Activated CD4-positive, alpha-beta memory T cell treated with anti-CD3 and anti-CD28 coated beads, Interleukin-2, amount 10 ng/mL, durations not matched to agents 7 days and 5 days (primary cell): ENCODE measurements at regions not wholly inside any gene's neighbourhood (a gene's known extent, or its start where the extent isn't known, plus 50 kb on each side); places are given as distances from the start of the nearest gene placed in this dataset.

Source experiments
- CTCF ChIA-PET: fragments of 350-600 bp; sonication (Branson Sonifier 250); formaldehyde crosslinking; loops from one replicate; lab custom pipeline; 2021; ENCODE audit warnings: antibody characterized with exemption, inconsistent platforms; lab: Charles Lee
- POLR2A ChIA-PET: fragments of 350-600 bp; sonication (Branson Sonifier 250); formaldehyde crosslinking; loops from one replicate; lab custom pipeline; 2021; ENCODE audit warnings: antibody characterized with exemption; lab: Charles Lee
- DNase-seq: peaks from one replicate; pipeline ENCODE4 v3.0.0-alpha.2; 2020
- H3K27ac Mint-ChIP-seq: one replicate; pipeline ENCODE4 v1.8.0; 2021; ENCODE audit warnings: mild to moderate bottlenecking, mixed read lengths
- H3K27me3 Mint-ChIP-seq: one replicate; pipeline ENCODE4 v1.8.0; 2021; ENCODE audit warnings: mixed read lengths
- H3K36me3 Mint-ChIP-seq: one replicate; pipeline ENCODE4 v1.8.0; 2021; ENCODE audit warnings: low read depth, mixed read lengths
- H3K4me1 Mint-ChIP-seq: one replicate; pipeline ENCODE4 v1.8.0; 2021; ENCODE audit warnings: mixed read lengths
- H3K4me3 Mint-ChIP-seq: one replicate; pipeline ENCODE4 v1.8.0; 2021; ENCODE audit warnings: mild to moderate bottlenecking, mixed read lengths
- H3K9me3 Mint-ChIP-seq: one replicate; pipeline ENCODE4 v1.8.0; 2021; ENCODE audit warnings: mixed read lengths

GRCh38 chr9:81474792-81475191, 214.6 kb downstream of the TLE1 start:
- CTCF ChIA-PET = no interaction called here
- POLR2A ChIA-PET = no interaction called here
- Mint-ChIP-seq H3K4me3 (no peak overlapping the region), H3K27ac (no peak overlapping the region), H3K4me1 (no peaks in the 10 kb centered on the region), H3K9me3 (no peaks in the 10 kb centered on the region), H3K36me3 (no peaks in the 10 kb centered on the region), H3K27me3 (no peaks in the 10 kb centered on the region)
- no peak for DNase-seq

- ChIA-PET POLR2A (no interaction called here), CTCF (no interaction called here)
- Mint-ChIP-seq H3K36me3 (no peaks in the 10 kb centered on the region), H3K27ac (no peak overlapping the region), H3K9me3 (no peaks in the 10 kb centered on the region), H3K4me3 (no peak overlapping the region), H3K4me1 (no peaks in the 10 kb centered on the region), H3K27me3 (no peaks in the 10 kb centered on the region)
- no peak for DNase-seq
Measured at GRCh38 chr9:81474125-81474524, 215.2 kb downstream of the TLE1 start.

GRCh38 chr9:81473708-81474107, 215.6 kb downstream of the TLE1 start:
- no peaks in the 10 kb centered on the region for H3K27me3 Mint-ChIP-seq
- H3K4me1 Mint-ChIP-seq = no peaks in the 10 kb centered on the region
- no peak overlapping the region for H3K27ac Mint-ChIP-seq
- CTCF ChIA-PET = no interaction called here
- H3K36me3 Mint-ChIP-seq = no peaks in the 10 kb centered on the region
- no peak for DNase-seq
- POLR2A ChIA-PET = no interaction called here
- no peaks in the 10 kb centered on the region for H3K9me3 Mint-ChIP-seq
- no peak overlapping the region for H3K4me3 Mint-ChIP-seq

GRCh38 chr9:81473206-81473605, 216.1 kb downstream of the TLE1 start:
- CTCF ChIA-PET = no interaction called here
- Mint-ChIP-seq H3K27me3 (no peaks in the 10 kb centered on the region), H3K36me3 (no peaks in the 10 kb centered on the region), H3K27ac (no peak overlapping the region), H3K4me3 (no peak overlapping the region), H3K4me1 (no peaks in the 10 kb centered on the region), H3K9me3 (no peaks in the 10 kb centered on the region)
- POLR2A ChIA-PET = no interaction called here
- DNase-seq = no peak

- CTCF ChIA-PET = no interaction called here
Measured at GRCh38 chr9:81472701-81473100, 216.6 kb downstream of the TLE1 start.

GRCh38 chr9:81470864-81471263, 218.5 kb downstream of the TLE1 start:
- Mint-ChIP-seq H3K27ac (no peak overlapping the region), H3K36me3 (no peaks in the 10 kb centered on the region), H3K27me3 (no peaks in the 10 kb centered on the region), H3K4me3 (no peak overlapping the region), H3K9me3 (no peaks in the 10 kb centered on the region), H3K4me1 (no peaks in the 10 kb centered on the region)
- POLR2A ChIA-PET = no interaction called here
- CTCF ChIA-PET = no interaction called here
- DNase-seq = no peak

More at GRCh38 chr9:81472701-81473100, 216.6 kb downstream of the TLE1 start:
- Mint-ChIP-seq H3K9me3 (no peaks in the 10 kb centered on the region), H3K4me1 (no peaks in the 10 kb centered on the region), H3K27ac (no peak overlapping the region), H3K4me3 (no peak overlapping the region), H3K36me3 (no peaks in the 10 kb centered on the region), H3K27me3 (no peaks in the 10 kb centered on the region)
- POLR2A ChIA-PET = no interaction called here
- no peak for DNase-seq

- Mint-ChIP-seq H3K4me3 (no peak overlapping the region), H3K27ac (no peak overlapping the region), H3K9me3 (no peaks in the 10 kb centered on the region), H3K36me3 (no peaks in the 10 kb centered on the region), H3K27me3 (no peaks in the 10 kb centered on the region), H3K4me1 (no peaks in the 10 kb centered on the region)
- CTCF ChIA-PET = no interaction called here
- POLR2A ChIA-PET = no interaction called here
- DNase-seq = no peak
Measured at GRCh38 chr9:81468084-81468595, 221.2 kb downstream of the TLE1 start.

- no peak overlapping the region for H3K4me3 Mint-ChIP-seq
- no peak for DNase-seq
- no peaks in the 10 kb centered on the region for H3K27me3 Mint-ChIP-seq
- no peaks in the 10 kb centered on the region for H3K4me1 Mint-ChIP-seq
- no peaks in the 10 kb centered on the region for H3K9me3 Mint-ChIP-seq
- no peaks in the 10 kb centered on the region for H3K36me3 Mint-ChIP-seq
- ChIA-PET POLR2A (no interaction called here), CTCF (no interaction called here)
- no peak overlapping the region for H3K27ac Mint-ChIP-seq
Measured at GRCh38 chr9:81466981-81467380, 222.4 kb downstream of the TLE1 start.

GRCh38 chr9:81465468-81466011, 223.8 kb downstream of the TLE1 start:
- CTCF ChIA-PET = no interaction called here
- POLR2A ChIA-PET = no interaction called here

GRCh38 chr9:81462801-81463200, 226.5 kb downstream of the TLE1 start:
- H3K27ac Mint-ChIP-seq = no peak overlapping the region

More at GRCh38 chr9:81465468-81466011, 223.8 kb downstream of the TLE1 start:
- no peak overlapping the region for H3K4me3 Mint-ChIP-seq
- no peak for DNase-seq
- no peak overlapping the region for H3K27ac Mint-ChIP-seq
- no peaks in the 10 kb centered on the region for H3K4me1 Mint-ChIP-seq
- no peaks in the 10 kb centered on the region for H3K27me3 Mint-ChIP-seq
- H3K9me3 Mint-ChIP-seq = no peaks in the 10 kb centered on the region
- H3K36me3 Mint-ChIP-seq = no peaks in the 10 kb centered on the region

GRCh38 chr9:81461196-81461595, 228.2 kb downstream of the TLE1 start:
- Mint-ChIP-seq H3K4me1 (no peaks in the 10 kb centered on the region), H3K4me3 (no peak overlapping the region), H3K36me3 (no peaks in the 10 kb centered on the region), H3K27me3 (no peaks in the 10 kb centered on the region), H3K9me3 (peaks cover 4% of the 10 kb centered on the region), H3K27ac (no peak overlapping the region)
- CTCF ChIA-PET = no interaction called here
- POLR2A ChIA-PET = no interaction called here
- no peak for DNase-seq

More at GRCh38 chr9:81462801-81463200, 226.5 kb downstream of the TLE1 start:
- H3K4me3 Mint-ChIP-seq = no peak overlapping the region
- ChIA-PET POLR2A (no interaction called here), CTCF (no interaction called here)
- no peak for DNase-seq
- H3K4me1 Mint-ChIP-seq = no peaks in the 10 kb centered on the region
- no peaks in the 10 kb centered on the region for H3K36me3 Mint-ChIP-seq
- H3K9me3 Mint-ChIP-seq = peaks cover 4% of the 10 kb centered on the region
- no peaks in the 10 kb centered on the region for H3K27me3 Mint-ChIP-seq

- H3K27ac Mint-ChIP-seq = no peak overlapping the region
- no peaks in the 10 kb centered on the region for H3K4me1 Mint-ChIP-seq
- ChIA-PET CTCF (no interaction called here), POLR2A (no interaction called here)
- no peak for DNase-seq
- no peak overlapping the region for H3K4me3 Mint-ChIP-seq
- no peaks in the 10 kb centered on the region for H3K27me3 Mint-ChIP-seq
- peaks cover 4% of the 10 kb centered on the region for H3K9me3 Mint-ChIP-seq
- no peaks in the 10 kb centered on the region for H3K36me3 Mint-ChIP-seq
Measured at GRCh38 chr9:81460693-81461092, 228.7 kb downstream of the TLE1 start.

GRCh38 chr9:81459591-81459990, 229.8 kb downstream of the TLE1 start:
- Mint-ChIP-seq H3K36me3 (no peaks in the 10 kb centered on the region), H3K9me3 (peaks cover 4% of the 10 kb centered on the region)
- POLR2A ChIA-PET = no interaction called here

GRCh38 chr9:81456431-81457006, 232.8 kb downstream of the TLE1 start:
- no peak overlapping the region for H3K27ac Mint-ChIP-seq

More at GRCh38 chr9:81459591-81459990, 229.8 kb downstream of the TLE1 start:
- no peaks in the 10 kb centered on the region for H3K27me3 Mint-ChIP-seq
- CTCF ChIA-PET = no interaction called here
- H3K4me3 Mint-ChIP-seq = no peak overlapping the region
- H3K4me1 Mint-ChIP-seq = no peaks in the 10 kb centered on the region
- no peak overlapping the region for H3K27ac Mint-ChIP-seq
- DNase-seq = no peak

More at GRCh38 chr9:81456431-81457006, 232.8 kb downstream of the TLE1 start:
- Mint-ChIP-seq H3K36me3 (no peaks in the 10 kb centered on the region), H3K27me3 (no peaks in the 10 kb centered on the region), H3K9me3 (peaks cover 8% of the 10 kb centered on the region), H3K4me1 (no peaks in the 10 kb centered on the region), H3K4me3 (no peak overlapping the region)
- DNase-seq = no peak
- ChIA-PET CTCF (no interaction called here), POLR2A (no interaction called here)
